Upper lobe of left lung (tissue), 4 donors: ENCODE measurements at regions not wholly inside any gene's neighbourhood (a gene's known extent, or its start where the extent isn't known, plus 50 kb on each side); places are given as distances from the start of the nearest gene placed in this dataset.

Experiments used
- EP300 ChIP-seq, 4 donors: sonication (generic); formaldehyde crosslinking; IDR thresholded peaks; one replicate each; pipeline ENCODE4 v1.5.1; 2017; ENCODE audit warnings: antibody characterized with exemption in 4 of 4, control low read depth in 2 of 4
- POLR2AphosphoS5 ChIP-seq, 2 donors: sonication (generic); formaldehyde crosslinking; IDR thresholded peaks; one replicate each; pipeline ENCODE4 v1.5.1; 2017; ENCODE audit warnings: antibody characterized with exemption in 2 of 2

- TF ChIP-seq POLR2AphosphoS5 (IDR thresholded peaks at IDR 0.05) (no peak), EP300 (IDR thresholded peaks at IDR 0.05) (no peak)
Observed at GRCh38 chr1:70714149-70714548, 303.1 kb downstream of the CTH start.
